GM23338 (cell line): ENCODE measurements at regions not wholly inside any gene's neighbourhood (a gene's known extent, or its start where the extent isn't known, plus 50 kb on each side); places are given as distances from the start of the nearest gene placed in this dataset.

Experiments
- ATAC-seq: fragments of 200-7000 bp; cut with Tn5 transposase; 3 replicates; pipeline ENCODE4 v1.9.1; 2020
- DNase-seq: peaks from one replicate; pipeline ENCODE4 v3.0.0-alpha.2; 2015; ENCODE audit warnings: low spot score
- H2AFZ ChIP-seq: fragments of 200-600 bp; sonication (generic); 2 replicates; pipeline ENCODE4 v1.8.0; 2016; ENCODE audit warnings: antibody characterized with exemption, mild to moderate bottlenecking, moderate library complexity
- H3F3A ChIP-seq: fragments of 200-600 bp; sonication (generic); replicated peaks from 2 replicates; pipeline ENCODE4 v1.8.0; 2017; ENCODE audit warnings: antibody characterized with exemption, mixed run types, low read depth
- H3K27ac ChIP-seq: fragments of 200-600 bp; sonication (generic); 2 replicates; pipeline ENCODE4 v1.6.1; 2016; ENCODE audit warnings: low read depth
- H3K27me3 ChIP-seq: fragments of 200-600 bp; sonication (generic); 2 replicates; pipeline ENCODE4 v1.8.0; 2016; ENCODE audit warnings: mild to moderate bottlenecking, mixed run types, moderate library complexity; ENCODE audit not compliant: insufficient read depth
- H3K36me3 ChIP-seq: fragments of 200-600 bp; sonication (generic); 2 replicates; pipeline ENCODE4 v1.8.0; 2016; ENCODE audit warnings: mild to moderate bottlenecking; ENCODE audit not compliant: insufficient read depth
- H3K4me1 ChIP-seq: fragments of 200-600 bp; sonication (generic); 2 replicates; pipeline ENCODE4 v1.8.0; 2016; ENCODE audit warnings: mild to moderate bottlenecking, moderate library complexity; ENCODE audit not compliant: insufficient read depth
- H3K4me2 ChIP-seq: fragments of 200-600 bp; sonication (generic); 2 replicates; pipeline ENCODE4 v1.7.1; 2017; ENCODE audit warnings: mixed run types
- H3K4me3 ChIP-seq: fragments of 200-600 bp; sonication (generic); 2 replicates; pipeline ENCODE4 v1.6.1; 2016; ENCODE audit warnings: mixed run types
- H3K79me2 ChIP-seq: fragments of 200-600 bp; sonication (generic); replicated peaks from 2 replicates; pipeline ENCODE4 v1.8.0; 2017; ENCODE audit warnings: mild to moderate bottlenecking; ENCODE audit not compliant: insufficient read depth
- H3K9me2 ChIP-seq: fragments of 200-600 bp; sonication (generic); 2 replicates; pipeline ENCODE4 v1.8.0; 2017; ENCODE audit not compliant: insufficient read depth
- H4K20me1 ChIP-seq: fragments of 200-600 bp; sonication (generic); replicated peaks from 2 replicates; pipeline ENCODE4 v1.8.0; 2017; ENCODE audit warnings: mild to moderate bottlenecking; ENCODE audit not compliant: insufficient read depth
- H3K27ac Mint-ChIP-seq: 2 replicates; pipeline ENCODE4 v1.8.0; 2020; ENCODE audit warnings: inconsistent platforms, mild to moderate bottlenecking, moderate library complexity, mixed read lengths
- H3K27me3 Mint-ChIP-seq: 3 replicates; pipeline ENCODE4 v1.8.0; 2022; ENCODE audit warnings: low read depth, mild to moderate bottlenecking, moderate library complexity, mixed read lengths, inconsistent platforms; ENCODE audit not compliant: insufficient read depth, poor library complexity
- H3K36me3 Mint-ChIP-seq: 3 replicates; pipeline ENCODE4 v1.8.0; 2021; ENCODE audit warnings: low read depth, mild to moderate bottlenecking, inconsistent platforms, moderate library complexity, mixed read lengths
- H3K4me1 Mint-ChIP-seq: 3 replicates; pipeline ENCODE4 v1.8.0; 2020; ENCODE audit warnings: mild to moderate bottlenecking, inconsistent platforms, mixed read lengths
- H3K4me3 Mint-ChIP-seq: 3 replicates; pipeline ENCODE4 v1.8.0; 2021; ENCODE audit warnings: moderate library complexity, mild to moderate bottlenecking, inconsistent platforms, mixed read lengths
- H3K9me3 Mint-ChIP-seq: 3 replicates; pipeline ENCODE4 v1.8.0; 2020; ENCODE audit warnings: moderate library complexity, mild to moderate bottlenecking, inconsistent platforms, mixed read lengths
- CREB1 ChIP-seq: fragments of 250-450 bp; sonication (Bioruptor Pico); IDR thresholded peaks from 2 replicates; pipeline ENCODE4 v1.5.0; 2020; ENCODE audit warnings: low read depth, mild to moderate bottlenecking, moderate library complexity
- ETS1 ChIP-seq: IDR thresholded peaks from 2 replicates; pipeline ENCODE4 v1.6.1; 2016; ENCODE audit warnings: antibody characterized with exemption
- EZH2 ChIP-seq: fragments of 200-600 bp; sonication (generic); IDR thresholded peaks from one replicate; pipeline ENCODE4 v1.8.0; 2017; ENCODE audit warnings: antibody characterized with exemption, mild to moderate bottlenecking, low read depth; ENCODE audit not compliant: unreplicated experiment
- EZH2phosphoT487 ChIP-seq: fragments of 200-600 bp; sonication (generic); IDR thresholded peaks from one replicate; pipeline ENCODE4 v1.8.1; 2018; ENCODE audit warnings: antibody characterized with exemption; ENCODE audit not compliant: unreplicated experiment
- JUNB ChIP-seq: IDR thresholded peaks from one replicate; pipeline ENCODE4 v1.6.1; 2016; ENCODE audit warnings: antibody characterized with exemption; ENCODE audit not compliant: unreplicated experiment
- NANOG ChIP-seq: IDR thresholded peaks from 2 replicates; pipeline ENCODE4 v1.6.1; 2016; ENCODE audit warnings: antibody characterized with exemption, borderline replicate concordance
- POLR2AphosphoS5 ChIP-seq: IDR thresholded peaks from 2 replicates; pipeline ENCODE4 v1.6.1; 2016; ENCODE audit warnings: antibody characterized with exemption, low read depth
- STAT1 ChIP-seq: IDR thresholded peaks from one replicate; pipeline ENCODE4 v1.6.1; 2016; ENCODE audit warnings: antibody characterized with exemption; ENCODE audit not compliant: unreplicated experiment
- ZNF114 ChIP-seq: fragments of 250-450 bp; sonication (Bioruptor Pico); IDR thresholded peaks from 2 replicates; pipeline ENCODE4 v1.5.0; 2020; ENCODE audit warnings: mild to moderate bottlenecking, moderate library complexity
- ZNF331 ChIP-seq: fragments of 250-450 bp; sonication (Bioruptor Pico); IDR thresholded peaks from 2 replicates; pipeline ENCODE4 v1.5.0; 2020; ENCODE audit warnings: low read depth, mild to moderate bottlenecking, moderate library complexity
- ZNF462 ChIP-seq: fragments of 250-450 bp; sonication (Bioruptor Pico); IDR thresholded peaks from 2 replicates; pipeline ENCODE4 v1.5.0; 2020; ENCODE audit warnings: mild to moderate bottlenecking, moderate library complexity
- TF ChIP-seq, protein P1 (sequence below): IDR thresholded peaks from one replicate; pipeline ENCODE4 v1.6.1; 2018; ENCODE audit warnings: antibody characterized with exemption; ENCODE audit not compliant: unreplicated experiment
- TF ChIP-seq, protein P2 (sequence below), 2 experiments: fragments of 200-600 bp in 1 of 2; sonication (generic) in 1 of 2; conservative IDR thresholded peaks; 2 replicates each; pipeline versions ENCODE4 v1.5.1 to v1.6.1; 2016 to 2017; ENCODE audit warnings: antibody characterized with exemption in 2 of 2, low read depth in 2 of 2, mild to moderate bottlenecking in 2 of 2, moderate library complexity in 1 of 2

GRCh38 chr12:83257726-83258125 lies 571.0 kb downstream of the TMTC2 start:
- H3K36me3 Mint-ChIP-seq, result no peaks in the 10 kb centered on the region
- Histone ChIP-seq H3K36me3 (no peaks in the 10 kb centered on the region), H3K4me2 (no peak overlapping the region), H3K27me3 (no peaks in the 10 kb centered on the region), H3K27ac (no peak overlapping the region), H3F3A (no peaks in the 10 kb centered on the region), H3K79me2 (no peaks in the 10 kb centered on the region), H3K9me2 (no peaks in the 10 kb centered on the region), H4K20me1 (no peaks in the 10 kb centered on the region), H3K4me3 (no peak overlapping the region), H2AFZ (no peak overlapping the region), H3K4me1 (no peaks in the 10 kb centered on the region)
- TF ChIP-seq NANOG (no peak), EZH2 (no peak), JUNB (no peak), ZNF114 (CRISPR knock-in tag) (no peak), POLR2AphosphoS5 (no peak), ZNF331 (CRISPR knock-in tag) (no peak), STAT1 (no peak), ZNF462 (CRISPR knock-in tag) (no peak), EZH2phosphoT487 (no peak), ETS1 (no peak), CREB1 (no peak)
- TF ChIP-seq, protein P1, sequence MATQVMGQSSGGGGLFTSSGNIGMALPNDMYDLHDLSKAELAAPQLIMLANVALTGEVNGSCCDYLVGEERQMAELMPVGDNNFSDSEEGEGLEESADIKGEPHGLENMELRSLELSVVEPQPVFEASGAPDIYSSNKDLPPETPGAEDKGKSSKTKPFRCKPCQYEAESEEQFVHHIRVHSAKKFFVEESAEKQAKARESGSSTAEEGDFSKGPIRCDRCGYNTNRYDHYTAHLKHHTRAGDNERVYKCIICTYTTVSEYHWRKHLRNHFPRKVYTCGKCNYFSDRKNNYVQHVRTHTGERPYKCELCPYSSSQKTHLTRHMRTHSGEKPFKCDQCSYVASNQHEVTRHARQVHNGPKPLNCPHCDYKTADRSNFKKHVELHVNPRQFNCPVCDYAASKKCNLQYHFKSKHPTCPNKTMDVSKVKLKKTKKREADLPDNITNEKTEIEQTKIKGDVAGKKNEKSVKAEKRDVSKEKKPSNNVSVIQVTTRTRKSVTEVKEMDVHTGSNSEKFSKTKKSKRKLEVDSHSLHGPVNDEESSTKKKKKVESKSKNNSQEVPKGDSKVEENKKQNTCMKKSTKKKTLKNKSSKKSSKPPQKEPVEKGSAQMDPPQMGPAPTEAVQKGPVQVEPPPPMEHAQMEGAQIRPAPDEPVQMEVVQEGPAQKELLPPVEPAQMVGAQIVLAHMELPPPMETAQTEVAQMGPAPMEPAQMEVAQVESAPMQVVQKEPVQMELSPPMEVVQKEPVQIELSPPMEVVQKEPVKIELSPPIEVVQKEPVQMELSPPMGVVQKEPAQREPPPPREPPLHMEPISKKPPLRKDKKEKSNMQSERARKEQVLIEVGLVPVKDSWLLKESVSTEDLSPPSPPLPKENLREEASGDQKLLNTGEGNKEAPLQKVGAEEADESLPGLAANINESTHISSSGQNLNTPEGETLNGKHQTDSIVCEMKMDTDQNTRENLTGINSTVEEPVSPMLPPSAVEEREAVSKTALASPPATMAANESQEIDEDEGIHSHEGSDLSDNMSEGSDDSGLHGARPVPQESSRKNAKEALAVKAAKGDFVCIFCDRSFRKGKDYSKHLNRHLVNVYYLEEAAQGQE, result no peak
- TF ChIP-seq, protein P2, sequence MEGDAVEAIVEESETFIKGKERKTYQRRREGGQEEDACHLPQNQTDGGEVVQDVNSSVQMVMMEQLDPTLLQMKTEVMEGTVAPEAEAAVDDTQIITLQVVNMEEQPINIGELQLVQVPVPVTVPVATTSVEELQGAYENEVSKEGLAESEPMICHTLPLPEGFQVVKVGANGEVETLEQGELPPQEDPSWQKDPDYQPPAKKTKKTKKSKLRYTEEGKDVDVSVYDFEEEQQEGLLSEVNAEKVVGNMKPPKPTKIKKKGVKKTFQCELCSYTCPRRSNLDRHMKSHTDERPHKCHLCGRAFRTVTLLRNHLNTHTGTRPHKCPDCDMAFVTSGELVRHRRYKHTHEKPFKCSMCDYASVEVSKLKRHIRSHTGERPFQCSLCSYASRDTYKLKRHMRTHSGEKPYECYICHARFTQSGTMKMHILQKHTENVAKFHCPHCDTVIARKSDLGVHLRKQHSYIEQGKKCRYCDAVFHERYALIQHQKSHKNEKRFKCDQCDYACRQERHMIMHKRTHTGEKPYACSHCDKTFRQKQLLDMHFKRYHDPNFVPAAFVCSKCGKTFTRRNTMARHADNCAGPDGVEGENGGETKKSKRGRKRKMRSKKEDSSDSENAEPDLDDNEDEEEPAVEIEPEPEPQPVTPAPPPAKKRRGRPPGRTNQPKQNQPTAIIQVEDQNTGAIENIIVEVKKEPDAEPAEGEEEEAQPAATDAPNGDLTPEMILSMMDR (conservative IDR thresholded peaks at IDR 0.05; ENCODE audit: low read depth in 2 of 2), result no peak
- no peak overlapping the region for H3K27ac Mint-ChIP-seq
- H3K4me1 Mint-ChIP-seq, result no peaks in the 10 kb centered on the region
- no peaks in the 10 kb centered on the region; the same call in 2 of the 3 replicates for H3K9me3 Mint-ChIP-seq
- DNase-seq (no peak), ATAC-seq (no peak)
- H3K4me3 Mint-ChIP-seq, result no peak overlapping the region
- H3K27me3 Mint-ChIP-seq, result no peaks in the 10 kb centered on the region
